Adrenal gland (tissue), 9 donors: ENCODE measurements at regions not wholly inside any gene's neighbourhood (a gene's known extent, or its start where the extent isn't known, plus 50 kb on each side); places are given as distances from the start of the nearest gene placed in this dataset.

ENCODE experiments used
- DNase-seq, 7 donors: peaks; one replicate each; pipeline ENCODE4 v3.0.0-alpha.2; 2019 to 2020
- H3K27ac ChIP-seq, 5 donors: fragments of 200-600 bp; sonication (generic) in 4 of 5; 1 replicate in 3 of 5; 2 replicates in 2 of 5; pipeline versions ENCODE4 v1.5.1 to v1.8.0; 2016 to 2020; ENCODE audit warnings: mild to moderate bottlenecking in 1 of 5
- H3K27me3 ChIP-seq: fragments of 200-600 bp; 2 replicates; pipeline ENCODE4 v1.8.0; 2021
- H3K36me3 ChIP-seq, 2 donors: fragments of 200-600 bp; replicated peaks in 1 of 2; 1 replicate in 1 of 2; 2 replicates in 1 of 2; pipeline versions ENCODE4 v1.5.1 to v1.8.0; 2018 to 2022
- H3K4me1 ChIP-seq, 2 donors: fragments of 200-600 bp; replicated peaks in 1 of 2; 1 replicate in 1 of 2; 2 replicates in 1 of 2; pipeline versions ENCODE4 v1.5.1 to v1.8.0; 2018 to 2021
- H3K4me3 ChIP-seq, 4 donors: fragments of 200-600 bp; sonication (generic) in 3 of 4; one replicate each; pipeline ENCODE4 v1.5.1; 2016 to 2018
- H3K9me3 ChIP-seq, 3 donors: fragments of 200-600 bp; sonication (generic) in 1 of 3; replicated peaks in 1 of 3; 1 replicate in 2 of 3; 2 replicates in 1 of 3; pipeline versions ENCODE4 v1.5.1 to v1.8.0; 2016 to 2021
- POLR2A ChIP-seq, 2 donors: fragments of 450-650 bp; IDR thresholded peaks; one replicate each; pipeline ENCODE4 v1.6.1; 2017; ENCODE audit warnings: antibody characterized with exemption in 2 of 2, mild to moderate bottlenecking in 2 of 2, moderate library complexity in 1 of 2
- WGBS, 4 donors: extraction: QIAGEN DNeasy Blood & Tissue Kit in 2 of 4; methylation state at CpG; one replicate each; pipeline versions ENCODE4 v1.1.5 to v1.1.7; 2013 to 2017; 5-methylcytosine and 5-hydroxymethylcytosine counted together
- intact Hi-C, 2 donors: fragments of 100-400 bp; cut with DNase I; formaldehyde crosslinking; loops; one replicate each; pipeline versions ENCODE4 v1.14.1 to v1.15.0; 2022 to 2023
- TF ChIP-seq, protein P1 (sequence below), 6 experiments: fragments of 450-650 bp in 4 of 6; fragments of 200-600 bp in 2 of 6; sonication (generic) in 1 of 6; IDR thresholded peaks; 1 replicate in 5 of 6; 2 replicates in 1 of 6; pipeline versions ENCODE4 v1.5.1 to v1.8.0; 2016 to 2021; ENCODE audit warnings: antibody characterized with exemption in 6 of 6, mild to moderate bottlenecking in 2 of 6, moderate library complexity in 1 of 6
- donor health status: healthy with polysubstance abuse.
- donor health status: Bipolar disorder and iron deficiency.
- donor health status: DM: yes; HTN: yes; CAD: no.
- donor health status: DM: no; HTN: no; CAD: no.
- donor health status: DM: no; HTN: no; CAD: no.

DNA sequence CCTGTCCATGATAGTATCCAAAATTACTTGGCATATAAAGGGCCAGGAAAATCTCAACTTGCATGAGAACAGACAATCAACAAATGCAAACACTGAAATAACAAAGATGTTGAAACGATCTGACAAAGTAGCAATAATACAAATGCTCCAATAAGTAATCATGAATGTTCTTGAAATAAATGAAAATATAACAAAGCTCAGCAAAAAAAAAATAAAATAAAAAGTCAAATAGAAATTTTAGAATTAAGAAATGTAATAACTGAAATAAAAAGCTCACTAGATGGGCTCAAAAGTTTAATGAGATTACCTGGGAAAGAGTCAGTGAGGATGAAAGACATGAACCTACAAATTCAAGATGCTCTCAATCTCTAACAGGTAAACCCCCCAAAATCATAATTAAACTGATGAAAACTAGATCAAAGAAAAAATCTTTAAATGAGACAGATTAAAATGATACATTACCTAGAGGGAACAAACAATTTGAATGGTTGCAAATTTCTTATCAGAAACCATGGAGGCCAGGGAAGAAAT is 319.0 kb upstream of the IRX3 start:
- H3K27ac ChIP-seq: no peak overlapping the region
- TF ChIP-seq, protein P1, sequence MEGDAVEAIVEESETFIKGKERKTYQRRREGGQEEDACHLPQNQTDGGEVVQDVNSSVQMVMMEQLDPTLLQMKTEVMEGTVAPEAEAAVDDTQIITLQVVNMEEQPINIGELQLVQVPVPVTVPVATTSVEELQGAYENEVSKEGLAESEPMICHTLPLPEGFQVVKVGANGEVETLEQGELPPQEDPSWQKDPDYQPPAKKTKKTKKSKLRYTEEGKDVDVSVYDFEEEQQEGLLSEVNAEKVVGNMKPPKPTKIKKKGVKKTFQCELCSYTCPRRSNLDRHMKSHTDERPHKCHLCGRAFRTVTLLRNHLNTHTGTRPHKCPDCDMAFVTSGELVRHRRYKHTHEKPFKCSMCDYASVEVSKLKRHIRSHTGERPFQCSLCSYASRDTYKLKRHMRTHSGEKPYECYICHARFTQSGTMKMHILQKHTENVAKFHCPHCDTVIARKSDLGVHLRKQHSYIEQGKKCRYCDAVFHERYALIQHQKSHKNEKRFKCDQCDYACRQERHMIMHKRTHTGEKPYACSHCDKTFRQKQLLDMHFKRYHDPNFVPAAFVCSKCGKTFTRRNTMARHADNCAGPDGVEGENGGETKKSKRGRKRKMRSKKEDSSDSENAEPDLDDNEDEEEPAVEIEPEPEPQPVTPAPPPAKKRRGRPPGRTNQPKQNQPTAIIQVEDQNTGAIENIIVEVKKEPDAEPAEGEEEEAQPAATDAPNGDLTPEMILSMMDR (IDR thresholded peaks at IDR 0.05): no peak
- TF ChIP-seq POLR2A (IDR thresholded peaks at IDR 0.05): no peak
- peaks cover 0 to 10% (median 9%) of the 10 kb centered on the region in 3 donors for H3K9me3 ChIP-seq
- H3K4me1 ChIP-seq: no peaks in the 10 kb centered on the region
- no peaks in the 10 kb centered on the region for H3K27me3 ChIP-seq
- no peaks in the 10 kb centered on the region for H3K36me3 ChIP-seq
- no peak for DNase-seq
- WGBS, 4 donors: 75 to 85% (median 81%) methylated on average over 1 of the region's 1 CpG
- H3K4me3 ChIP-seq: no peak overlapping the region
- intact Hi-C loops: no loop called here

DNA sequence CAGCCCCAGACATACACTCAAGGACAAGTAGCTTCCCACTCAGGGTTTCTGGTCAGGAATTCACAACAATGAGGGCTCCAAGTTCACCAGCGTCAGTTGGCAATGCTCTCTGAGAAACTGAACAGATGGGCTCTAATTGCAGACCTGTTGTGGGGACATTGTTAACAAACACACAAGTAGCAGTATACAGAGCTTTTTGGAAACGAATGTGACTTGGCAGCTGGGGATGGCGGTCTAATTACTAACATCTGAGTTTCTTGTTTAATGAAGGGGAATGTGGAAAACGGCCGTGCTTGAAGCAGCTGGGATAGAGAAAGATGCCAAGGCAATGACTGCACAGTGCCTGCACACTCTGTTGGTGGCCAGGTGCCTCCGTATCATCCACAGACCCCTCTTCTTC is 316.1 kb upstream of the IRX3 start:
- 71 to 80% (median 74%) methylated on average over 6 of the region's 6 CpGs for WGBS, 4 donors

DNA sequence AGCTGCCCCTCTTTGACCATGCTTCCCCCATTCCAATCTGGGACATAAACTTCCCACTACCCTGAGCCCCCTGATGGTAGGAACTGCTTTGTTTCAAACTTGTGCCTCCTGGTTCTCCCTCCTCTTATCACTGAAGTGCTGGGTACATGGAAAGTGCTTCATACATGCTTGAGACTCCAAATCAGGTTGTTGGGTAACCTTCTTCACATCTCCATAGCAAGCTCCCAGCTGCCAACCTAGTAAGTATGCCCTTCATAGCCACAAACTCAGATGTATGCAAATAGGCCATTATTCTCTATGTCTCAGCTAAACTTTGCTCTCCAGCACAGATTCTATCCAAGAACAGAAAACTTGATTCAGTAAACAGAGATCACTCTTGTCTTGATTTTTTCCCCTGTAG is 310.6 kb upstream of the IRX3 start:
- H3K36me3 ChIP-seq: no peaks in the 10 kb centered on the region
- TF ChIP-seq, protein P1 (IDR thresholded peaks at IDR 0.05): no peak
- no peak for TF ChIP-seq POLR2A (IDR thresholded peaks at IDR 0.05)
- no peaks in the 10 kb centered on the region for H3K9me3 ChIP-seq
- DNase-seq: no peak
- H3K27ac ChIP-seq: no peak overlapping the region
- peaks cover 4% of the 10 kb centered on the region for H3K27me3 ChIP-seq
- no peak overlapping the region for H3K4me3 ChIP-seq
- intact Hi-C loops: no loop called here
- H3K4me1 ChIP-seq: no peaks in the 10 kb centered on the region

More for the DNA sequence above, 316.1 kb upstream of the IRX3 start:
- Histone ChIP-seq H3K4me1 (no peaks in the 10 kb centered on the region), H3K4me3 (no peak overlapping the region), H3K27ac (no peak overlapping the region), H3K27me3 (no peaks in the 10 kb centered on the region), H3K9me3 (peaks cover 0 to 10% (median 9%) of the 10 kb centered on the region in 3 donors), H3K36me3 (no peaks in the 10 kb centered on the region)
- intact Hi-C loops: no loop called here
- DNase-seq: no peak
- TF ChIP-seq POLR2A (IDR thresholded peaks at IDR 0.05): no peak
- TF ChIP-seq, protein P1 (IDR thresholded peaks at IDR 0.05): no peak

DNA sequence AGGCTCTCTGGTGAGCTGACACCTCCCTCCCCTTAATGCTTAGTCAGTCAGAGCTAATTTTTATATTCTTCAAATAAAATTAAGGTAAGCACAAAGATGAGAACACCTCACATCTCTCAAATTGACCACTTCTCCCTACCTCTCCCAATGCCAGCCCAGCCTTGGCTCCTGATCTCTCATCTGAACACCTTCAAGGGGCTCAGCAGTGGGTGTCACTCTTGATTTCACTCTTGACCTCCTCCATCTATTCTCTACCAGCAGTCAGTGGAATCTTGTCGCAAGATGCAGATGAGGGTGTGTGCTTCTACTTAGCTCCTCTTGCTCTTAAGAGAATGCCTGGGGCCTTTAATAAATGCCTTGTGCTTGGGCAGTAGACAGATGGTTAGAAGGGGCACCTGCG is 309.0 kb upstream of the IRX3 start:
- Histone ChIP-seq H3K27ac (no peak overlapping the region), H3K9me3 (no peaks in the 10 kb centered on the region), H3K4me1 (no peaks in the 10 kb centered on the region), H3K4me3 (no peak overlapping the region), H3K36me3 (no peaks in the 10 kb centered on the region), H3K27me3 (peaks cover 4% of the 10 kb centered on the region)
- WGBS, 4 donors: 47 to 80% (median 71%) methylated on average over 2 of the region's 2 CpGs
- TF ChIP-seq, protein P1 (IDR thresholded peaks at IDR 0.05): no peak
- TF ChIP-seq POLR2A (IDR thresholded peaks at IDR 0.05): no peak
- intact Hi-C loops: no loop called here
- no peak for DNase-seq
